OCI-LY7 (cell line): ENCODE measurements at regions not wholly inside any gene's neighbourhood (a gene's known extent, or its start where the extent isn't known, plus 50 kb on each side); places are given as distances from the start of the nearest gene placed in this dataset.

Experiments
- CTCF ChIP-seq: fragments of 200-600 bp; sonication (generic); conservative IDR thresholded peaks from 2 replicates; pipeline ENCODE4 v1.5.1; 2014; ENCODE audit warnings: mild to moderate bottlenecking, antibody characterized with exemption, low read length, moderate library complexity, mixed read lengths
- EZH2phosphoT487 ChIP-seq: fragments of 200-600 bp; sonication (generic); IDR thresholded peaks from 2 replicates; pipeline ENCODE4 v1.6.1; 2018; ENCODE audit warnings: low read depth, borderline replicate concordance, mild to moderate bottlenecking, mixed run types, antibody characterized with exemption, low read length, moderate library complexity, mixed read lengths

GRCh38 chr18:25590456-25590855 is 238.5 kb upstream of the ZNF521 start:
- no peak for TF ChIP-seq CTCF
- no peak for TF ChIP-seq EZH2phosphoT487
